ENCODE measurements at regions not wholly inside any gene's neighbourhood (a gene's known extent, or its start where the extent isn't known, plus 50 kb on each side); places are given as distances from the start of the nearest gene placed in this dataset.

GRCh38 chr21:31599013-31599412, 60.5 kb upstream of the SOD1 start:
- no peaks in the 10 kb centered on the region; the same call in 1 of the 2 replicates for H3K27me3 ChIP-seq (replicated peaks; ENCODE audit: control insufficient read depth, insufficient read depth, low read length)
- TF ChIP-seq CTCF (IDR thresholded peaks at IDR 0.05; ENCODE audit: insufficient read depth, low read length, poor library complexity, severe bottlenecking) = no peak
- DNase-seq (ENCODE audit: extremely low read depth, insufficient read length) = no peak
- H3K4me3 ChIP-seq (replicated peaks; ENCODE audit: low read depth, low read length) = no peak overlapping the region
- H3K36me3 ChIP-seq (ENCODE audit: control insufficient read depth, insufficient read depth, low read length) = no peaks in the 10 kb centered on the region

- Histone ChIP-seq H3K27me3 (replicated peaks; ENCODE audit: control insufficient read depth, insufficient read depth, low read length) (no peaks in the 10 kb centered on the region; the same call in 1 of the 2 replicates), H3K36me3 (ENCODE audit: control insufficient read depth, insufficient read depth, low read length) (no peaks in the 10 kb centered on the region), H3K4me3 (replicated peaks; ENCODE audit: low read depth, low read length) (no peak overlapping the region)
- TF ChIP-seq CTCF (IDR thresholded peaks at IDR 0.05; ENCODE audit: insufficient read depth, low read length, poor library complexity, severe bottlenecking) = no peak
- DNase-seq (ENCODE audit: extremely low read depth, insufficient read length) = no peak
Measured at GRCh38 chr21:31597683-31598082, 61.8 kb upstream of the SOD1 start.

- H3K4me3 ChIP-seq (replicated peaks; ENCODE audit: low read depth, low read length) = no peak overlapping the region
- no peak for TF ChIP-seq CTCF (IDR thresholded peaks at IDR 0.05; ENCODE audit: insufficient read depth, low read length, poor library complexity, severe bottlenecking)
- DNase-seq (ENCODE audit: extremely low read depth, insufficient read length) = no peak
Measured at GRCh38 chr21:31596055-31596454, 63.4 kb upstream of the SOD1 start.

GRCh38 chr21:31594726-31595125, 64.8 kb upstream of the SOD1 start:
- no peak overlapping the region for H3K4me3 ChIP-seq (replicated peaks; ENCODE audit: low read depth, low read length)
- H3K27me3 ChIP-seq (replicated peaks; ENCODE audit: control insufficient read depth, insufficient read depth, low read length) = no peaks in the 10 kb centered on the region; the same call in 1 of the 2 replicates
- DNase-seq (ENCODE audit: extremely low read depth, insufficient read length) = no peak
- H3K36me3 ChIP-seq (ENCODE audit: control insufficient read depth, insufficient read depth, low read length) = no peaks in the 10 kb centered on the region
- no peak for TF ChIP-seq CTCF (IDR thresholded peaks at IDR 0.05; ENCODE audit: insufficient read depth, low read length, poor library complexity, severe bottlenecking)

More at GRCh38 chr21:31596055-31596454, 63.4 kb upstream of the SOD1 start:
- Histone ChIP-seq H3K27me3 (replicated peaks; ENCODE audit: control insufficient read depth, insufficient read depth, low read length) (no peaks in the 10 kb centered on the region; the same call in 1 of the 2 replicates), H3K36me3 (ENCODE audit: control insufficient read depth, insufficient read depth, low read length) (no peaks in the 10 kb centered on the region)

- DNase-seq (ENCODE audit: extremely low read depth, insufficient read length) = no peak
- no peak overlapping the region for H3K4me3 ChIP-seq (replicated peaks; ENCODE audit: low read depth, low read length)
- TF ChIP-seq CTCF (IDR thresholded peaks at IDR 0.05; ENCODE audit: insufficient read depth, low read length, poor library complexity, severe bottlenecking) = no peak
- H3K36me3 ChIP-seq (ENCODE audit: control insufficient read depth, insufficient read depth, low read length) = no peaks in the 10 kb centered on the region
- no peaks in the 10 kb centered on the region; the same call in 1 of the 2 replicates for H3K27me3 ChIP-seq (replicated peaks; ENCODE audit: control insufficient read depth, insufficient read depth, low read length)
Measured at GRCh38 chr21:31594279-31594678, 65.2 kb upstream of the SOD1 start.

GRCh38 chr21:31592963-31593560, 66.4 kb upstream of the SOD1 start:
- DNase-seq (ENCODE audit: extremely low read depth, insufficient read length) = no peak
- H3K27me3 ChIP-seq (replicated peaks; ENCODE audit: control insufficient read depth, insufficient read depth, low read length) = no peaks in the 10 kb centered on the region; the same call in 1 of the 2 replicates
- no peak for TF ChIP-seq CTCF (IDR thresholded peaks at IDR 0.05; ENCODE audit: insufficient read depth, low read length, poor library complexity, severe bottlenecking)

More at GRCh38 chr21:31592963-31593560, 66.4 kb upstream of the SOD1 start:
- H3K36me3 ChIP-seq (ENCODE audit: control insufficient read depth, insufficient read depth, low read length) = no peaks in the 10 kb centered on the region
- no peak overlapping the region for H3K4me3 ChIP-seq (replicated peaks; ENCODE audit: low read depth, low read length)

Measured in GM06990 (cell line).